ENCODE measurements at regions not wholly inside any gene's neighbourhood (a gene's known extent, or its start where the extent isn't known, plus 50 kb on each side); places are given as distances from the start of the nearest gene placed in this dataset.
"Not testable (repeated sequence)": the region's sequence is repeated elsewhere in the genome, so short reads cannot be mapped to it uniquely, and the experiment has no call there.

GRCh38 chr16:47865337-47865855 is 290.4 kb downstream of the ABCC12 start:
- 0% methylated on average over 3 of the region's 3 CpGs for WGBS (ENCODE audit: insufficient coverage, low coverage, missing lambda C conversion rate)
- intact Hi-C loops (cut with micrococcal nuclease) (no loop called here), in situ Hi-C loops (cut with MboI) (no loop called here)
- DNase-seq (ENCODE audit: extremely low read depth in 1 of 4, low spot score in 3 of 4) (no peak), ATAC-seq (no peak), FAIRE-seq (no peak)
- H3K4me1 ChIP-seq (replicated peaks in 1 of 2; ENCODE audit: control insufficient read depth in 2 of 2, insufficient read depth in 2 of 2, low read length in 2 of 2) = no peaks in the 10 kb centered on the region
- H3K9me3 ChIP-seq (replicated peaks; ENCODE audit: control insufficient read depth, insufficient read depth, low read depth, low read length) = no peaks in the 10 kb centered on the region
- no peak overlapping the region for H3K4me3 ChIP-seq
- H4K20me1 ChIP-seq (replicated peaks; ENCODE audit: control insufficient read depth, insufficient read depth, low read length) = no peaks in the 10 kb centered on the region
- POLR2A ChIA-PET = no interaction called here
- no peak overlapping the region for H3K9ac ChIP-seq (ENCODE audit: insufficient read depth in 1 of 2, low read depth in 2 of 2, low read length in 2 of 2)
- TF ChIP-seq C11orf30 (IDR thresholded peaks at IDR 0.05; ENCODE audit: low read depth) (no peak), FOXP4 (CRISPR knock-in tag; IDR thresholded peaks at IDR 0.05; ENCODE audit: borderline replicate concordance) (no peak), ZNF75A (CRISPR knock-in tag; IDR thresholded peaks at IDR 0.05) (no peak), DPF2 (IDR thresholded peaks at IDR 0.05) (no peak), ZNF695 (CRISPR knock-in tag; IDR thresholded peaks at IDR 0.05) (no peak), CAMTA2 (CRISPR knock-in tag; conservative IDR thresholded peaks at IDR 0.05) (no peak), ZBTB9 (CRISPR knock-in tag; IDR thresholded peaks at IDR 0.05) (no peak), RBM14 (IDR thresholded peaks at IDR 0.05; ENCODE audit: borderline replicate concordance, insufficient read depth, low read depth, low read length) (no peak), KAT2B (IDR thresholded peaks at IDR 0.05; ENCODE audit: low read depth, low read length) (no peak), MTA2 (IDR thresholded peaks at IDR 0.05; ENCODE audit: low read depth) (no peak), YBX1 (IDR thresholded peaks at IDR 0.05) (no peak), FOXK2 (conservative IDR thresholded peaks at IDR 0.05 in 1 of 2, IDR thresholded peaks at IDR 0.05 in 1 of 2; ENCODE audit: low read depth in 2 of 2) (no peak), ZNF277 (CRISPR knock-in tag; IDR thresholded peaks at IDR 0.05; ENCODE audit: borderline replicate concordance) (no peak)
- H3K36me3 ChIP-seq (ENCODE audit: control insufficient read depth, insufficient read depth, low read length) = no peaks in the 10 kb centered on the region
- no peak overlapping the region for H3K4me2 ChIP-seq (ENCODE audit: insufficient read depth, low read length)
- peaks cover 0 to 10% of the 10 kb centered on the region in 2 experiments; a peak in 3 of 5 replicates for H3K27me3 ChIP-seq (ENCODE audit: control insufficient read depth in 2 of 2, insufficient read depth in 2 of 2, low read length in 2 of 2)
- CTCF ChIA-PET (ENCODE audit: low intra/inter-chr PET ratio) = no interaction called here
- no peaks in the 10 kb centered on the region for H3K79me2 ChIP-seq (ENCODE audit: control insufficient read depth, insufficient read depth, low read length)
- no peak overlapping the region for H2AFZ ChIP-seq (ENCODE audit: low read depth, low read length)
- H3K9me1 ChIP-seq (ENCODE audit: control insufficient read depth, insufficient read depth, low read length) = no peaks in the 10 kb centered on the region
- H3K27ac ChIP-seq (ENCODE audit: extremely low read depth, low read depth, low read length) = no peak overlapping the region
- no TSS peak for BruUV-seq (replicated peaks)

- BruUV-seq (replicated peaks); H3K4me2 ChIP-seq (ENCODE audit: insufficient read depth, low read length); ATAC-seq; in situ Hi-C loops (cut with MboI); CTCF ChIA-PET (ENCODE audit: low intra/inter-chr PET ratio); H2AFZ ChIP-seq (ENCODE audit: low read depth, low read length); H3K27ac ChIP-seq (ENCODE audit: extremely low read depth, low read depth, low read length); H3K4me1 ChIP-seq (replicated peaks in 1 of 2; ENCODE audit: control insufficient read depth in 2 of 2, insufficient read depth in 2 of 2, low read length in 2 of 2); H4K20me1 ChIP-seq (replicated peaks; ENCODE audit: control insufficient read depth, insufficient read depth, low read length); H3K9me3 ChIP-seq (replicated peaks; ENCODE audit: control insufficient read depth, insufficient read depth, low read depth, low read length); H3K79me2 ChIP-seq (ENCODE audit: control insufficient read depth, insufficient read depth, low read length); H3K9me1 ChIP-seq (ENCODE audit: control insufficient read depth, insufficient read depth, low read length); FAIRE-seq; intact Hi-C loops (cut with micrococcal nuclease); DNase-seq (ENCODE audit: extremely low read depth in 1 of 4, low spot score in 3 of 4); H3K4me3 ChIP-seq; H3K9ac ChIP-seq (ENCODE audit: insufficient read depth in 1 of 2, low read depth in 2 of 2, low read length in 2 of 2); H3K36me3 ChIP-seq (ENCODE audit: control insufficient read depth, insufficient read depth, low read length); POLR2A ChIA-PET: not testable (repeated sequence)
- WGBS (ENCODE audit: insufficient coverage, low coverage, missing lambda C conversion rate) = 0% methylated on average over 3 of the region's 6 CpGs
- peaks cover 0 to 10% of the 10 kb centered on the region in 2 experiments; a peak in 3 of 5 replicates for H3K27me3 ChIP-seq (ENCODE audit: control insufficient read depth in 2 of 2, insufficient read depth in 2 of 2, low read length in 2 of 2)
Measured at GRCh38 chr16:47864262-47864661, 291.5 kb downstream of the ABCC12 start.
